ENCODE measurements at regions not wholly inside any gene's neighbourhood (a gene's known extent, or its start where the extent isn't known, plus 50 kb on each side); places are given as distances from the start of the nearest gene placed in this dataset.

DNA sequence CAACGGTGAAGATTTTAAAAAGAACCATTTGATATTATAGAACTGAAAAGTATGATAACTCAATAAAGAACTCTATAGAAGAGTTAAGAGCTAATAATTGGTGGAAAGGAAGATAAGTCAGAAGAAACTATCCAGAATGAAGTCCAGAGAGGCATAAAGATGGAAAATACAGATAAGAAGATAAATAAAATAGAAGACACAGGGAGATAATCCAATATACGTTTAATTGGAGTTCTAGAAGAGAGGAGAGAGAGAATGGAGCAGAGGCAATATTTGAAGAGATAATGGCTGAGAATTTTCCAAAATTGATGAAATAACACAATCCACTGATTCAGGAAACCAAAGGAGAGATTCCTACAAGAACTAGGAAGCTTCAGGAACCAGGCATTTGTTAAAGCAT is 49.8 kb upstream of the EPHB3 start:
- POLR2A ChIA-PET = no interaction called here
- no peaks in the 10 kb centered on the region for H3K4me1 ChIP-seq
- no peak for DNase-seq
- H3K9me3 ChIP-seq = no peaks in the 10 kb centered on the region
- Mint-ChIP-seq H3K27ac (ENCODE audit: unreplicated experiment) (no peak overlapping the region), H3K4me3 (ENCODE audit: unreplicated experiment) (peak overlapping the region; percentile 33), H3K36me3 (ENCODE audit: insufficient read depth, unreplicated experiment) (no peaks in the 10 kb centered on the region), H3K27me3 (ENCODE audit: insufficient read depth, unreplicated experiment) (peaks cover 15% of the 10 kb centered on the region), H3K4me1 (ENCODE audit: low read depth, unreplicated experiment) (no peaks in the 10 kb centered on the region), H3K9me3 (ENCODE audit: unreplicated experiment) (peaks cover 10% of the 10 kb centered on the region)
- intact Hi-C loops (cut with micrococcal nuclease; ENCODE audit: unreplicated experiment) = no loop called here
- no peaks in the 10 kb centered on the region for H3K27me3 ChIP-seq (replicated peaks; ENCODE audit: control insufficient read depth, insufficient read depth, low read length)
- no peak for TF ChIP-seq CTCF (IDR thresholded peaks at IDR 0.05; ENCODE audit: insufficient read depth in 1 of 2, low read depth in 1 of 2, low read length in 1 of 2, severe bottlenecking in 1 of 2, unreplicated experiment in 1 of 2)
- no peak overlapping the region for H3K4me3 ChIP-seq (ENCODE audit: low read depth, low read length)
- H3K36me3 ChIP-seq (ENCODE audit: control insufficient read depth, insufficient read depth, low read length) = no peaks in the 10 kb centered on the region
- CTCF ChIA-PET = interaction anchor here (4.1 kb wide), 1 partner anchor 140 kb away, joined by 117 read pairs; no protein-coding TSS in a partner anchor
- no TSS peak for BruUV-seq (replicated peaks)

Measured in Caco-2 (cell line).